ENCODE measurements at regions not wholly inside any gene's neighbourhood (a gene's known extent, or its start where the extent isn't known, plus 50 kb on each side); places are given as distances from the start of the nearest gene placed in this dataset.
"Not testable (repeated sequence)": the region's sequence is repeated elsewhere in the genome, so short reads cannot be mapped to it uniquely, and the experiment has no call there.

DNA sequence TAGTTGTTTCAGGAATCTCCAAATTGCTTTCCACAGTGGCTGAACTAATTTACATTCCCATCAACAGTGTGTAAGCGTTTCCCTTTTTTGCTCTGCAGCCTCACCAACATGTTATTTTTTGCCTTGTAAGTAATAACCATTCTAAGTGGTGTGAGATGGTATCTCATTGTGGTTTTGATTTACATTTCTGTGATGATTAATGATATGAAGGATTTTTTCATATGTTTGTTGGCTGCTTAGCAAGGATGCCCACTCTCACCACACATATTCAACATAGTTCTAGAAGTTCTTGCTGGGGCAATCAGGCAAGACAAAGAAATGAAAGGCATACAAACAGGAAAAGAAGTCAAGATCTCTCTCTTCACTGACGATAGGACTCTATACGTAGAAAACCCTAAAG is 472.4 kb downstream of the ZNF674 start:
- no peak for DNase-seq
- no peak for ATAC-seq
- intact Hi-C loops (cut with DNase I) = no loop called here

- ATAC-seq = no peak
- no peak for DNase-seq
- intact Hi-C loops (cut with DNase I) = no loop called here
Observed at GRCh38 chrX:46072372-46072771, 472.8 kb downstream of the ZNF674 start.

DNA sequence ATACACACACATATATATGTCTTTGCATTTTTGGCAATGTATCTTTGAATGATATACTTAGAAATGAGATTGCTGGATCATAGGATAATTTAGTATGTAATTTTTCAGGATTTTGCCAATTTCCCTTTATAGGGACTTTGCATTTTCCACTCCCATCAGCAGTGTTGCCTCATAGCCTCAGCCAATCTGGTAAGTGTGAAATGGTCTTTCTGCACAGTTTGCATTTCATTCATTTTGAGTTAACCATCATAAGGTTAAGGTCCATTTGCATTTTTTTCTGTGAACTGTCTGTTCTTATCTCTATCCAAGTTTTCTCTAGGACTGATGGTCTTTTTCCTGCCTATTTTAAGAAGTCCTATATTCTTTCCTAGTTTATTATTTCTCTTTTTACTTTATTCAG is 474.8 kb downstream of the ZNF674 start:
- no peak for DNase-seq
- no peak for ATAC-seq
- intact Hi-C loops (cut with DNase I) = no loop called here

GRCh38 chrX:46059316-46059715 is 485.9 kb downstream of the ZNF674 start:
- ATAC-seq (no peak), DNase-seq (no peak)
- intact Hi-C loops (cut with DNase I) = no loop called here

- DNase-seq = no peak
Observed at GRCh38 chrX:46044486-46044885, 500.7 kb downstream of the ZNF674 start.

DNA sequence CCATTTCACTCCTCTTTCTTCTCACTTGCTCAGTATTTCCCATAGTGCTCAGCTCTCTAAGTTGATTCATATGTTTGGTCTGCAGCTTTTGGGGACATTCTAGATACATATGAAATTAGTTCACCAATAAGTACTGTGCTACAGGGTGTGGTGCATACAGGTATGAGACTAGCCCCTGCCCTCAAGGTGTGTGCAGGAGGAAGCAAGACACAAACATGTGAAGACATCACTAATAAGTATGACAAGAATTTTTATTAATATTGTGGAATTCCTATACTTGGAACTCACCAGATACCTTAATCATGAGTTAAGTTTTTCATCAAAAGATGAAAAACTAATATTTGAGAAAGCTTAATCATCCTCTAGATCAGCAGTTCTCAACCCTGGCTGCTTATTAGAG is 505.2 kb downstream of the ZNF674 start:
- intact Hi-C loops (cut with DNase I) = no loop called here
- no peak for ATAC-seq

More at GRCh38 chrX:46044486-46044885, 500.7 kb downstream of the ZNF674 start:
- intact Hi-C loops (cut with DNase I) = no loop called here
- ATAC-seq = no peak

DNA sequence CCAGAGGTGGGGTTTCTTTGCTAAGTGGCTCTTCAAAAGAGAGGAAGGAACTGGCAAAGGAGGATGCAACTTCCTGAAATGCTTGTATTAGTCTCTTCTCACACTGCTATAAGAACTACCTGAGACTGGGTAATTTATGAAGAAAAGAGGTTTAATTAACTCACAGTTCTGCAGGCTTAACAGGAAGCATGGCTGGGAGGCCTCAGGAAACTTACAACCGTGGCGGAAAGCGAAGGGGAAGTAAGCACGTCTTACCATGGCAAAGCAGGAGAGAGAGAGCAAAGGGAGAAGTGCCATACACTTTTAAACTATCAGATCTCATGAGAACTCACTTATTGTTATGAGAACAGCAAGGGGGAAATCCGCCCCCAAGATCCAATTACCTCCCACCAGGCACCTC is 505.7 kb downstream of the ZNF674 start:
- DNase-seq (no peak), ATAC-seq (no peak)
- intact Hi-C loops (cut with DNase I) = no loop called here

More for the DNA sequence above, 505.2 kb downstream of the ZNF674 start:
- DNase-seq = no peak

DNA sequence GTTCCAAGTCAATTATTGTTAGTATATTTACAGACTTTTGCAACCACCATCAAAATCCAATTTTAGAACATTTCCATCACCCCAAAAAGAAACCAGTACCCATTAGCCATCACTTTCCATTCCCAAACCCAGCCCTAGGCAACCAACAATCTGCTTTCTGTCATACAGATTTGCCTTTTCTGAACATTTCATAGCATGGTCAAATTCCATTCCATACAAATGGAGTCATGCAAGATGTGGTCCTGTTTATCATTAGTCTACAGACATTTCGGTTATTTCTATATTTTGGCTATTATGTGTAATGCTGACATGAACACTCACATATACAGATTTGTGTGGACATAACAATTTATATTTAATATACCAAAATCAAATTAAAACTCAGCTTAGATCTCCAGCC is 508.7 kb downstream of the ZNF674 start:
- intact Hi-C loops (cut with DNase I) = no loop called here
- ATAC-seq (no peak), DNase-seq (no peak)

DNA sequence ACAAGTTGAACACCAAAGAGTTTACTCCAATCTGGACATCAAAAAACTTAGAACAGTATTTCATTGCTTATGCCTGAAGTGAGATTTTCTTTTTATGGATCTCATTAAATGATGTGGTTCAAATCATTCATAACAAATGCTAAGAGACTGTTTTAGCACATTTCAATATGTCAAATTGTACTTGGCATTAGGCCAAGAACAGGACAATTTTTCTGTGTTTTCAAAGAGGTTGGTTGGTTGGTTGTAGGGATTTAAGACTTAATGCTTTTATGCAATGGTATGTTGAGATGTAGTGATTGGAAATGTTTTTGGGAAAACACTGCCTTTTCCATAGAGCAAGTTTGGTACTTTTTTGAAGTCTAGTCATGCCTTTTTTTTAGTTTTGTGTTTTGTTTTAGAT is 510.4 kb downstream of the ZNF674 start:
- intact Hi-C loops (cut with DNase I) = no loop called here
- ATAC-seq = no peak
- DNase-seq = no peak

DNA sequence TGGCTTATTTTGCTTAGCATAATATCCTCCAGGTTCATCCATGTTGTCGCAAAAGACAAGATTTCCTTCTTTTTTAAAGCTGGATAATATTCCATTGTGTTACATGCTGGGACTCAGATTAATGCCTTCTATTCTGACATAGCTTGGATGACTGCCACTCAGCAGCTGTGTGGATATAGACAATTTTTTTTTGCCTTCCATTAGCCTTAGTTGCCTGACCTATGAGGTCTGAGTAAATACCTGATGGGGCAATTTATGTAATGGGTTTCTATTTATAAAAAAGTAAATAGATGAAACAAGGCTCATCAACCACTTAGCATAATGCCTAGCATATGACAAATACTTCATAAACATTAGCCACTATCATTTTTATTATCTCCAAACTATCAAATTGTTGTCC is 515.4 kb downstream of the ZNF674 start:
- intact Hi-C loops (cut with DNase I) = no loop called here

GRCh38 chrX:46016296-46016695 is 528.9 kb downstream of the ZNF674 start:
- ATAC-seq (no peak), DNase-seq (no peak)
- intact Hi-C loops (cut with DNase I) = no loop called here

More for the DNA sequence above, 515.4 kb downstream of the ZNF674 start:
- ATAC-seq (no peak), DNase-seq (no peak)

- intact Hi-C loops (cut with DNase I) = no loop called here
- ATAC-seq = no peak
- no peak for DNase-seq
Observed at GRCh38 chrX:46015653-46016052, 529.6 kb downstream of the ZNF674 start.

DNA sequence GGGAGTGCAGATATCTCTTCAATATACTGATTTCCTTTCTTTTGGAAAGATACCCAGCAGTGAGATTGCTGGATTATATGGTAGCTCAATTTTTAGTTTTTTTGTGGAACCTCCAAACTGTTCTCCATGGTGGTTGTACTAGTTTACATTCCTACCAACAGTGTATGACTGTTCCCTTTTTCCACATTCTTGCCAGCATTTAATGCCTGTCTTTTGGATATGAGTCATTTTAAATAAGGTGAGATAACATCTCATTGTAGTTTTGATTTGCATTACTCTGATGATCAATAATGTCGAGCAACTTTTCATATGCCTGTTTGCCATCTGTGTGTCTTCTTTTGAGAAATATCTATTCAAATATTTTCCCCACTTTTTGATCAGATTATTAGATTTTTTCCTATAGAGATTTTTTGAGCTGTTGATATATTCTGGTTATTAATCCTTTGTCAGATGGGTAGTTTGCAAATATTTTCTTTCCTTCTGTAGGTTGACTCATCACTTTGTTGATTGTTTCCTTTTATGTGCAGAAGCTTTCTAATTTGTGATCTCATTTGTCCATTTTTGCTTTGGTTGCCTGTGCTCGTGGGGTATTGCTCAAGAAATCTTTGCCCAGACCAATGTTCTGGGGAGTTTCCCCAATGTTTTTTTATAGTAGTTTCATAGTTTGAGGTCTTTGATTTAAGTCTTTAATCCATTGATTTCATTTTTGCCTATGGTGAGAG is 552.7 kb downstream of the ZNF674 start:
- DNase-seq = no peak
- ATAC-seq = no peak
- intact Hi-C loops (cut with DNase I) = no loop called here

GRCh38 chrX:45986971-45987370 is 558.2 kb downstream of the ZNF674 start:
- intact Hi-C loops (cut with DNase I) = no loop called here
- ATAC-seq (no peak), DNase-seq (no peak)

GRCh38 chrX:45986081-45986480 is 559.1 kb downstream of the ZNF674 start:
- intact Hi-C loops (cut with DNase I) = no loop called here
- ATAC-seq = no peak
- DNase-seq = no peak

DNA sequence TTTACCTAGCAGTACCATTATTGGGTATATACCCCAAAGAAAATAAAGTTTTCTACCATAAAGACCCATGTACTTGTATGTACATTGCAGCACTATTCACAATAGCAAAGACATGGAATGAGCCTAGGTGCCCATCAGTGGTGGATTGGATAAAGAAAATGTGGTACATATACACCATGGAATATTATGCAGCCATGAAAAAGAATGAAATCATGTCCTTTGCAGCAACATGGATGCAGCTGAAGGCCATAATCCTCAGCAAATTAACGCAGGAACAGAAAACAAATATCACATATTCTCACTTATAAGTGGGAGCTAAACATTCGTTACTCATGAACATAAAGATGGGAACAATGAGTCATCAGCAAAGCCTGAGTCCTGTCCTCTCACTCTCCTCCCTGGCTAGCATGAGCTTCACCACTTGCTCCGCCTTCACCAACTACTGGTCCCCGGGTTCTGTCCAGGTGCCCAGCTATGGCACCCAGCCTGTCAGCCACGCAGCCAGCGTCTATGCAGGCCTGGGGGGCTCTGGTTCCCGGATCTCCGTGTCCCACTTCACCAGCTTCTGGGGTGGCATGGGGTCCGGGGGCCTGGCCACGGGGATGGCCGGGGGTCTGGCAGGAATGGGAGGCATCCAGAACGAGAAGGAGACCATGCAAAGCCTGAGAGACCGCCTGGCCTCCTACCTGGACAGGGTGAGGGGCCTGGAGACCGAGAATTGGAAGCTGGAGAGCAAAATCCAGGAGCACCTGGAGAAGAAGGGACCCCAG is 562.1 kb downstream of the ZNF674 start:
- DNase-seq; intact Hi-C loops (cut with DNase I); ATAC-seq: not testable (repeated sequence)

DNA sequence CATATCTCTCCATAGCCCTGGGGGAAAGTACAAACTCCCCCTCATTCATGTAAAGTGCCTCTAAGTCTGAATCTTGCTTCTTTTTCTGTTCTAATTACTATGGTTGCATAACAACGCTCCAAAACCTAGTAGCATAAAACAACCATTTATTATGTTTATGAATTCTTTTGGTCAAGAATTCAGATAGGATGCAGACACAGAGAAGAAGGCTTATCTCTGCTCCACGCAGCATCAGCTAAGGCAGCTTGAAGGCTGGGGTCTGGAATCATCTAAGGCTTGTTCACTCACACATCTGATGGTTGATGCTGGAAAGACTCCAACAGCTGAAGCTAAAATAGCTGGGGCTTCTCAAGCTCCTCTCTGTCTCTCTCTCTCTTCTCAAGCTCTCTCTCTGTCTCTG is 564.5 kb downstream of the ZNF674 start:
- no peak for DNase-seq
- intact Hi-C loops (cut with DNase I) = no loop called here
- ATAC-seq = no peak

DNA sequence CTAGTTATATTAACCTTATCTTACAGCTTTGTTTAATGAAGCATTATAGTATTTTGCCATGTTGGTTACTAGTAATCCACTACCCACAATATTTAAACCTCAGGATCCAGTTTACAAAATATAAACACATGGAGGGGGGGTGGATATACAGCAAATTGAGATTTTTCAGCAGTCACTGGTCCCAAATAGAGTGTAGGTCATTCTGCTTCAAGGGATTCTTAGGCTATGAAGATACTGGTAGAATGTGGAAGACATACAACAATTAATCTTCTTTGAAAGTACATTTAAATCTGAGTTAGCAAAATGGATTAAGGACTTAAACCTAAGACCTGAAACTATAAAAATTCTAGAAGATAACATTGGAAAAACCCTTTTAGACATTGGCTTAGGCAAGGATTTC is 569.6 kb downstream of the ZNF674 start:
- DNase-seq = no peak
- intact Hi-C loops (cut with DNase I) = no loop called here
- no peak for ATAC-seq

- intact Hi-C loops (cut with DNase I) = no loop called here
- ATAC-seq (no peak), DNase-seq (no peak)
Observed at GRCh38 chrX:45972636-45973035, 572.6 kb downstream of the ZNF674 start.

- no peak for ATAC-seq
- intact Hi-C loops (cut with DNase I) = no loop called here
- no peak for DNase-seq
Observed at GRCh38 chrX:45959567-45959966, 585.7 kb downstream of the ZNF674 start.

Measured in left cardiac atrium (tissue), 4 donors.